Esophagus squamous epithelium (tissue), 5 donors: ENCODE measurements at regions not wholly inside any gene's neighbourhood (a gene's known extent, or its start where the extent isn't known, plus 50 kb on each side); places are given as distances from the start of the nearest gene placed in this dataset.

ENCODE experiments used
- DNase-seq: peaks from one replicate; lab custom pipeline; 2025; lab: John Stamatoyannopoulos, UW
- H3K27ac ChIP-seq, 4 donors: fragments of 200-600 bp; sonication (generic); one replicate each; pipeline ENCODE4 v1.5.1; 2016 to 2019; ENCODE audit warnings: mild to moderate bottlenecking in 1 of 4
- H3K27me3 ChIP-seq, 4 donors: fragments of 200-600 bp; sonication (generic); 1 replicate in 3 of 4; 2 replicates in 1 of 4; pipeline versions ENCODE4 v1.5.1 to v1.6.0; 2017 to 2021; ENCODE audit warnings: antibody characterized with exemption in 1 of 4
- H3K36me3 ChIP-seq, 3 donors: fragments of 200-600 bp; sonication (generic); one replicate each; pipeline ENCODE4 v1.5.1; 2016 to 2019
- H3K4me1 ChIP-seq, 3 donors: fragments of 200-600 bp; sonication (generic); one replicate each; pipeline ENCODE4 v1.5.1; 2017 to 2019
- H3K4me3 ChIP-seq, 4 donors: fragments of 200-600 bp; sonication (generic); 1 replicate in 3 of 4; 2 replicates in 1 of 4; pipeline ENCODE4 v1.5.1; 2016 to 2019; ENCODE audit warnings: mild to moderate bottlenecking in 2 of 4, moderate library complexity in 1 of 4
- H3K9me3 ChIP-seq, 3 donors: fragments of 200-600 bp; sonication (generic); one replicate each; pipeline ENCODE4 v1.5.1; 2016 to 2019
- POLR2A ChIP-seq, 4 donors: fragments of 450-650 bp; IDR thresholded peaks; one replicate each; pipeline ENCODE4 v1.6.1; 2017; ENCODE audit warnings: antibody characterized with exemption in 4 of 4, mild to moderate bottlenecking in 4 of 4, moderate library complexity in 3 of 4
- WGBS, 2 donors: methylation state at CpG; one replicate each; pipeline ENCODE4 v1.1.5; 2018; 5-methylcytosine and 5-hydroxymethylcytosine counted together
- intact Hi-C: fragments of 100-400 bp; cut with DNase I; formaldehyde crosslinking; loops from one replicate; pipeline ENCODE4 v1.15.0; 2022
- TF ChIP-seq, protein P1 (sequence below), 6 experiments: fragments of 450-650 bp in 4 of 6; fragments of 200-600 bp in 2 of 6; sonication (generic) in 2 of 6; IDR thresholded peaks; one replicate each; pipeline ENCODE4 v1.5.1; 2016 to 2019; ENCODE audit warnings: antibody characterized with exemption in 6 of 6, mild to moderate bottlenecking in 4 of 6, moderate library complexity in 4 of 6
- donor health status: DM: yes; HTN: yes; CAD: no.

DNA sequence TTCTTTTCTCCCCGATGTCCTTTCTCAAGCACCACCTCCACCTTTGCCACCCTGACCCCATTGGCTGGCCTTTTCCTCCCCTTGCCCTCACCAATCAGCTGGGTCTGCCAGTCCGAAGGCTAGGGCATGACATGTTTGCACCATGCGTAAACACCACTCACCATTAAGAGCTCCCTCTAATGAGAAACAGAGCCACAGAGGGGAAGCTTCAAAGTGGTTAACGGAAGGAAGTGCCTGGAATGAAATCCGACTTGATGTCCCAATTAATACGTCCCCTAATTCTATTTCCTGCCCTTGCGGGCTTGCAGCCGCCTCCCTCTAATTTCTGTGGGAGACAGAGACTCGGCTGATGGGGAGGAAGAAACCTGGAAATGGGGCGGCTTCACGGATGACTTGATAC, 318.5 kb upstream of the TBX3 start:
- no peak overlapping the region for H3K27ac ChIP-seq
- H3K4me3 ChIP-seq: no peak overlapping the region
- no peaks in the 10 kb centered on the region for H3K9me3 ChIP-seq
- 68 to 77% methylated on average over 11 of the region's 11 CpGs for WGBS, 2 donors
- TF ChIP-seq, protein P1, sequence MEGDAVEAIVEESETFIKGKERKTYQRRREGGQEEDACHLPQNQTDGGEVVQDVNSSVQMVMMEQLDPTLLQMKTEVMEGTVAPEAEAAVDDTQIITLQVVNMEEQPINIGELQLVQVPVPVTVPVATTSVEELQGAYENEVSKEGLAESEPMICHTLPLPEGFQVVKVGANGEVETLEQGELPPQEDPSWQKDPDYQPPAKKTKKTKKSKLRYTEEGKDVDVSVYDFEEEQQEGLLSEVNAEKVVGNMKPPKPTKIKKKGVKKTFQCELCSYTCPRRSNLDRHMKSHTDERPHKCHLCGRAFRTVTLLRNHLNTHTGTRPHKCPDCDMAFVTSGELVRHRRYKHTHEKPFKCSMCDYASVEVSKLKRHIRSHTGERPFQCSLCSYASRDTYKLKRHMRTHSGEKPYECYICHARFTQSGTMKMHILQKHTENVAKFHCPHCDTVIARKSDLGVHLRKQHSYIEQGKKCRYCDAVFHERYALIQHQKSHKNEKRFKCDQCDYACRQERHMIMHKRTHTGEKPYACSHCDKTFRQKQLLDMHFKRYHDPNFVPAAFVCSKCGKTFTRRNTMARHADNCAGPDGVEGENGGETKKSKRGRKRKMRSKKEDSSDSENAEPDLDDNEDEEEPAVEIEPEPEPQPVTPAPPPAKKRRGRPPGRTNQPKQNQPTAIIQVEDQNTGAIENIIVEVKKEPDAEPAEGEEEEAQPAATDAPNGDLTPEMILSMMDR (IDR thresholded peaks at IDR 0.05): no peak
- TF ChIP-seq POLR2A (IDR thresholded peaks at IDR 0.05): no peak
- intact Hi-C loops: no loop called here
- DNase-seq: no peak
- peaks cover 0 to 10% (median 0%) of the 10 kb centered on the region in 4 donors for H3K27me3 ChIP-seq
- no peaks in the 10 kb centered on the region for H3K4me1 ChIP-seq
- H3K36me3 ChIP-seq: no peaks in the 10 kb centered on the region

DNA sequence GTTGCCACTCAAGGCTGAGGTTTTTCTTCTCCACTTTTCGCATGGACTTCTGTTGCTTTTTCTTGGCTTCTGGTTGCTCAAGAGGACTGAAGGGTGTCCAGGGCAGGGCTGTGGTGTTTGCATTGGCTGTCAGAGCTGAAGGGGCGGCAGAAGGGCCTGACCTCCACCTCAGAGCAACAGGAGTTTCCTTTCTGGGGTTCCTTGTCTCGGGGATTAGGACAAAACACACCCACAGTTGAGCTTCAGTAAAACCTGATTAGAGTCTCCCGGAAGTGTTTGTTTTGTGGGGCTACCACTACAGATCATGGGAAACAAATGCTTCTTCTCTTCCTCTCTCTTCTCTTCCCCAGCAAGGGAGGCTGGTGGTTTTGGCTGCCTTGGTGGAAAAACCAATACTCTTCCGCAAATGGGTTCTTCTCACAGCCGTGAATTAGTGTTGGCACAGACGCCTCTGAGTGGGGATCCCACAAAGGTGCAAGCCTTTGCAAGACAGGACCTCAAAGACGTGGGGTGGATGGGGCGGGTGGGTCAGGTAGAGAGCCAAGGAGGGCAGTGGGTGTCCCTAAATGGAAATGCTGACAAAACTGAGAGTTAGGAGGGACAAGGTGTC, 317.7 kb upstream of the TBX3 start:
- intact Hi-C loops: no loop called here

DNA sequence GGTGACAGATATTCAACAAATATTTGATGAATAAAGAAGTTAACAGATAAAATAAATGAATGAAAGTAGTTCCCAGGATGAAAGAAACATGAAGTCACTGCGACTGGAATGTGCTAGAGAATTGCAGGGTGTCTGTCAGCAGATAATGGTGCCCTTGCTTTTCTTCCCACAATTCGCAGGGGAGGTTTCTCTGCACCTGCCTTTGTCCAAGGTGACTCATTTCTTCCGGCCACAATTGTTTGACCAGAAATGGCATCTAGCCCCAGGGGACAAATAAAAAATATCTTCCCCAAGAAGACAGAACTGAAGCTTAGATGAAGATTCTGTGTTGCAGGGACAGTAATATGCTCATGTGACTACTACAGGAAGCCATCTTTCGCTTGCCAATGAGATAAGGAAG, 316.1 kb upstream of the TBX3 start:
- WGBS, 2 donors: 42 to 44% methylated on average over 4 of the region's 4 CpGs
- Histone ChIP-seq H3K36me3 (no peaks in the 10 kb centered on the region), H3K4me1 (no peaks in the 10 kb centered on the region), H3K27me3 (peaks cover 0 to 10% (median 0%) of the 10 kb centered on the region in 4 donors), H3K9me3 (no peaks in the 10 kb centered on the region), H3K4me3 (no peak overlapping the region), H3K27ac (no peak overlapping the region)
- intact Hi-C loops: no loop called here
- DNase-seq: no peak
- TF ChIP-seq POLR2A (IDR thresholded peaks at IDR 0.05): no peak
- TF ChIP-seq, protein P1 (IDR thresholded peaks at IDR 0.05): no peak

More for the DNA sequence above, 317.7 kb upstream of the TBX3 start:
- H3K4me1 ChIP-seq: no peaks in the 10 kb centered on the region
- H3K27ac ChIP-seq: no peak overlapping the region
- TF ChIP-seq POLR2A (IDR thresholded peaks at IDR 0.05): no peak
- TF ChIP-seq, protein P1 (IDR thresholded peaks at IDR 0.05): no peak
- no peak overlapping the region for H3K4me3 ChIP-seq
- H3K9me3 ChIP-seq: no peaks in the 10 kb centered on the region
- H3K36me3 ChIP-seq: no peaks in the 10 kb centered on the region
- H3K27me3 ChIP-seq: peaks cover 0 to 10% (median 0%) of the 10 kb centered on the region in 4 donors
- DNase-seq: no peak
- 62 to 63% methylated on average over 4 to 5 of the region's 9 CpGs for WGBS, 2 donors

DNA sequence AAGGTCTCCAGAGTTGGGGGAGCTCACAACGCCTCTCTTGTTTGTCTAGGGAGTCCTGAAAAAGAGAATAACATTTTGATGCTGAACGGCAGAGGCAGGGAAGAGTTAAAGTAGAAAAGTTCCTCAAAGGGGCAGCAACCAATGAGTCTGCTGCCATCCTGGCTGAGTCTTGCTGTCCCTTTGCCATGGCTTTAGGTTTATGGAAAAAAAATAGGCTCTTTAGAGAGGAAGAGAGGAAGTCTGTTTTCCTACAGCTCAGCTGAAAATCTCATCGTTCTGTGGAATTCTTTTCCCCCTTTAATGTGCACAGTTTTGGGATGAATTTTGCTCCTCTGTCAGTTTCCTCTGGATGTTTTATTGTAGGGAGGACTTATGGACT, 314.8 kb upstream of the TBX3 start:
- TF ChIP-seq, protein P1 (IDR thresholded peaks at IDR 0.05): no peak
- no peak for TF ChIP-seq POLR2A (IDR thresholded peaks at IDR 0.05)
- 26 to 37% methylated on average over 3 of the region's 3 CpGs for WGBS, 2 donors
- DNase-seq: no peak

DNA sequence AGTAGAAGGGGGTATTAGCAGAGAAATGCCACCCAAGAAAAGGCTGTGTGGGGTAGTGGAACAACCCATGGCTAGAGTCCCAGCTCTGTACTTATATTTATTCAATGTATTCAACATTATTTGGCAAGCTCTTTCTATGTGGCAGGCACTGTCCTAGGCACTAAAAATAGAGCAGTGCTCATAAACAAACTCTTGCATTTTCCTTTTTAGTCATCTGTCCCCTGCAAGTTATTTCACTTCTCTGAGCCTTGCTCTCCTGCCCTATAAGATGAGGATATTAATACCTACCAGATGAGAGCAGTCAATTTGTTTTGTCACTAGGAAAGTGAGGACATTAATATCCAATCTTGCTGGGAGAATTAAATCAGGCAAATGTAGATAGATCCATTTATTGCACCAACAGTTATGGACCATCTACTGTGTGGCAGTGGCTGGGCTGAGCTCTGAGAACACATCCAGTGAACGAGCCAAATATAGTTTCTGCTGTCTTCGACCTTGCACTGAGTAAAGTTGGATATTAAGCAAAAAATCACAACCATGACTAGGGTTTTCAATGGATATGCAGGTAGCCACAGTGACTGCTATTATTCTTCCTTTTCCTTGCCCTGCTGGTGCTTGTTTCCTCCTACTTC, 314.3 kb upstream of the TBX3 start:
- H3K36me3 ChIP-seq: no peaks in the 10 kb centered on the region
- no peak for DNase-seq
- 40 to 49% methylated on average over 2 of the region's 2 CpGs for WGBS, 2 donors
- no peak overlapping the region for H3K4me3 ChIP-seq
- intact Hi-C loops: no loop called here
- H3K27ac ChIP-seq: no peak overlapping the region
- TF ChIP-seq, protein P1 (IDR thresholded peaks at IDR 0.05): no peak
- TF ChIP-seq POLR2A (IDR thresholded peaks at IDR 0.05): no peak
- H3K27me3 ChIP-seq: peaks cover 0 to 10% (median 0%) of the 10 kb centered on the region in 4 donors
- H3K9me3 ChIP-seq: no peaks in the 10 kb centered on the region
- no peaks in the 10 kb centered on the region for H3K4me1 ChIP-seq

More for the DNA sequence above, 314.8 kb upstream of the TBX3 start:
- Histone ChIP-seq H3K27me3 (peaks cover 0 to 10% (median 0%) of the 10 kb centered on the region in 4 donors), H3K27ac (no peak overlapping the region), H3K36me3 (no peaks in the 10 kb centered on the region), H3K4me1 (no peaks in the 10 kb centered on the region), H3K9me3 (no peaks in the 10 kb centered on the region), H3K4me3 (no peak overlapping the region)
- intact Hi-C loops: no loop called here
